ENCODE measurements at regions not wholly inside any gene's neighbourhood (a gene's known extent, or its start where the extent isn't known, plus 50 kb on each side); places are given as distances from the start of the nearest gene placed in this dataset.

- Histone ChIP-seq H3K9me3 (ENCODE audit: severe bottlenecking) (no peaks in the 10 kb centered on the region), H3K27ac (ENCODE audit: poor library complexity, severe bottlenecking) (no peak overlapping the region), H3K4me1 (ENCODE audit: insufficient read depth, poor library complexity, severe bottlenecking) (no peaks in the 10 kb centered on the region), H3K4me3 (ENCODE audit: severe bottlenecking) (no peak overlapping the region), H3K36me3 (ENCODE audit: low read depth) (no peaks in the 10 kb centered on the region), H3K27me3 (ENCODE audit: insufficient read depth, poor library complexity, severe bottlenecking) (no peaks in the 10 kb centered on the region)
- DNase-seq (ENCODE audit: low spot score) (no peak), ATAC-seq (ENCODE audit: low read depth) (no peak)
- TF ChIP-seq CTCF (IDR thresholded peaks at IDR 0.05; ENCODE audit: poor library complexity, severe bottlenecking): no peak
Measured at GRCh38 chr2:5985536-5986385, 293.6 kb downstream of the SOX11 start.

GRCh38 chr2:5986801-5987787, 294.9 kb downstream of the SOX11 start:
- no peaks in the 10 kb centered on the region for H3K9me3 ChIP-seq (ENCODE audit: severe bottlenecking)
- no peak overlapping the region for H3K4me3 ChIP-seq (ENCODE audit: severe bottlenecking)
- H3K27ac ChIP-seq (ENCODE audit: poor library complexity, severe bottlenecking): no peak overlapping the region
- TF ChIP-seq CTCF (IDR thresholded peaks at IDR 0.05; ENCODE audit: poor library complexity, severe bottlenecking): no peak
- DNase-seq (ENCODE audit: low spot score) (no peak), ATAC-seq (ENCODE audit: low read depth) (no peak)
- H3K27me3 ChIP-seq (ENCODE audit: insufficient read depth, poor library complexity, severe bottlenecking): no peaks in the 10 kb centered on the region
- H3K4me1 ChIP-seq (ENCODE audit: insufficient read depth, poor library complexity, severe bottlenecking): no peaks in the 10 kb centered on the region
- H3K36me3 ChIP-seq (ENCODE audit: low read depth): no peaks in the 10 kb centered on the region

- DNase-seq (ENCODE audit: low spot score): no peak
- no peak for TF ChIP-seq CTCF (IDR thresholded peaks at IDR 0.05; ENCODE audit: poor library complexity, severe bottlenecking)
- no peak for ATAC-seq (ENCODE audit: low read depth)
- Histone ChIP-seq H3K36me3 (ENCODE audit: low read depth) (no peaks in the 10 kb centered on the region), H3K27me3 (ENCODE audit: insufficient read depth, poor library complexity, severe bottlenecking) (no peaks in the 10 kb centered on the region), H3K9me3 (ENCODE audit: severe bottlenecking) (no peaks in the 10 kb centered on the region), H3K4me3 (ENCODE audit: severe bottlenecking) (no peak overlapping the region), H3K4me1 (ENCODE audit: insufficient read depth, poor library complexity, severe bottlenecking) (no peaks in the 10 kb centered on the region), H3K27ac (ENCODE audit: poor library complexity, severe bottlenecking) (no peak overlapping the region)
Measured at GRCh38 chr2:5988120-5988519, 295.9 kb downstream of the SOX11 start.

GRCh38 chr2:5990086-5990485, 297.9 kb downstream of the SOX11 start:
- Histone ChIP-seq H3K4me1 (ENCODE audit: insufficient read depth, poor library complexity, severe bottlenecking) (no peaks in the 10 kb centered on the region), H3K27ac (ENCODE audit: poor library complexity, severe bottlenecking) (no peak overlapping the region), H3K4me3 (ENCODE audit: severe bottlenecking) (no peak overlapping the region), H3K27me3 (ENCODE audit: insufficient read depth, poor library complexity, severe bottlenecking) (no peaks in the 10 kb centered on the region), H3K9me3 (ENCODE audit: severe bottlenecking) (no peaks in the 10 kb centered on the region), H3K36me3 (ENCODE audit: low read depth) (no peaks in the 10 kb centered on the region)
- no peak for DNase-seq (ENCODE audit: low spot score)
- ATAC-seq (ENCODE audit: low read depth): no peak
- no peak for TF ChIP-seq CTCF (IDR thresholded peaks at IDR 0.05; ENCODE audit: poor library complexity, severe bottlenecking)

Measured in RWPE2 (cell line).